Activated CD4-positive, alpha-beta T cell treated with anti-CD3 and anti-CD28 coated beads, Interleukin-2, amount 50 U/mL, for 48 hours (primary cell): ENCODE measurements at regions not wholly inside any gene's neighbourhood (a gene's known extent, or its start where the extent isn't known, plus 50 kb on each side); places are given as distances from the start of the nearest gene placed in this dataset.
"Not testable (repeated sequence)": the region's sequence is repeated elsewhere in the genome, so short reads cannot be mapped to it uniquely, and the experiment has no call there.

ENCODE experiments used
- DNase-seq, 2 experiments: peaks; one replicate each; pipeline ENCODE4 v3.0.0-alpha.2; 2020

GRCh38 chr3:31300456-31301443 is 232.0 kb upstream of the STT3B start:
- DNase-seq = no peak

DNA sequence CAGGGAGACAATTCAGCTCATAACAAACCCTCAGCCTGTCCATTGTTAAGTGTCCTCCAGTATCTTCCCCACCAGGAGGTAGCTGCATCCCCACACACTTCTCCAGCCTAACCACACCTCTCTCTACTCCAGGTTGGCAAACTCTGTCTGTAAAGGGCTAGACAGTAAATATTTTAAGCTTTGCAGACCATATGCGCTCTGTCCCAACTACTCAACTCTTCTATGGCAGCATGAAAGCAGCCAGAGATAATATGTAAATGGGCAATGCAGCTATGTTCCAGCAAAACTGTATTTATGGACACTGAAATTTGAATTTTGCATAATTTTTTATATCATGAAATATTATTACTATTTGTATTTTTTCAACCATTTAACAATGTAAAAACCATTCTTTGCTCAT is 230.4 kb upstream of the STT3B start:
- DNase-seq = no peak

DNA sequence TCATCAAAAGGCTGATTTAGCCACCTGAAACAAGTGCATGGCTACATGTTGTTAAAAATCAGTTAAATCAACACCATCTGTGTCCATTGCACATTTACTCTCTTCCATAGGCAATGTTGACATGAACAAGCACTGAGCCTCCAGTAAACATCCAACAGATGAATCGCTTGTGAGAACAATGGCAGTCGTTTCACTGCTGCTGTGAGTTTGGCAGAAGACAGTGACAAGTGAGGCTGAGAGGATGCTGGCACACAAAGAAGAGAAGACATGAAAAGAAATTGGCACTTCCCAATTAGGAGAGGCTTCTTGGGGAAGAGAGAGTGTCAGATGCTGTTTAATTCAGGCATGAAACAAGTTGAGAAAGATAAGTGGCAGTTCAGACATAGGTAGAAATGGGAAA is 227.4 kb upstream of the STT3B start:
- DNase-seq = no peak

DNA sequence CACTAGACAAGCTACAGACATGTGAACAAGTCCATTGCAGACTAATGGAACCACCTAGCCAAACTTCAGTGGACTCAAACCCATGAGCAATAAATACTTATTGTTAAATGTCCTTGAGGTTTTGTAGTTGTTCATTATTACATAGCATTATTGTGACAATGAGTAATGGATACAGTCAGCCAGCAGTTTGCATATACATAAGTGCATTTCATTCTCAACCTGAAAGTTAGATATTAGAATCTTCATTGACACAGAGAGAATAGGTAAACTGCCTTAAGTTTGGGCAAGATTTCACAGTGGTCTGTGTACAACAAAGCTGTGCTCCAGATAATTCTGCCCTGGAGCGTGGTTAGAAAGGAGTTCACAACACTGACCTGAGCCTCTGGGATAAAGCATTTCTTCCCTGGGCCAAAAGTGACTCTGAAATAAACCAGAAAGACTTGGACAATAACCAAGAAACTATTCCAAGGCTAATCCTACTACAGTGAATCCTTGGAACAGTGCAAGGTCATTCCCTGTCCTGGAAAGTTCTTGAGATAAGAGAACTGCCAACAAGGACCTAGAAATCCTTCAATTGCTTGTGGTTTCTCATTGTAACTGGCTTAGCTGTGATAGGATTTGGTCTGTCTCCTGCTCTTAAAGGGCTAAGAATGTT is 225.5 kb upstream of the STT3B start:
- DNase-seq = no peak

GRCh38 chr3:31311559-31311958 is 221.2 kb upstream of the STT3B start:
- no peak for DNase-seq

DNA sequence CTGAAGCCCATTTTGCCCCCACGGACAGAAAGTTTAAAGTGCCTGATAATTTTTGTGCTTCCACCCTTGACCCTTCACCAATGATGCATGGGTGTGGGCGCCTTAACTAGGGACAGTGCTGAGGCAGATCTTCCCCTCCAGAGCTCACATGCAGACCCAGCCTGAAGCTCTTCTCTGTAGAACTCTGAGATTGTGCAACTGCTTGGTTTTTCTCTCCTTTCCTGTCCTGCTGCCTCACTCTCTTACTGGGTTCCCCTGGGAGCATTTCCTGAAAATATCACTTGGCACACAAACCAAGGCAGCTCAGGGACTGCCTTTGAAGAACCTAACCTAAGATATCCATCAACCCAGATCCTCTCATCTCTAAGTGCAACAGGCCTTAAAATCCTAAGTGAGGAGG is 220.3 kb upstream of the STT3B start:
- DNase-seq = no peak

GRCh38 chr3:31314258-31314657 is 218.5 kb upstream of the STT3B start:
- DNase-seq = no peak

- no peak for DNase-seq
These were observed 213.4 kb upstream of the STT3B start for GRCh38 chr3:31319332-31319731.

DNA sequence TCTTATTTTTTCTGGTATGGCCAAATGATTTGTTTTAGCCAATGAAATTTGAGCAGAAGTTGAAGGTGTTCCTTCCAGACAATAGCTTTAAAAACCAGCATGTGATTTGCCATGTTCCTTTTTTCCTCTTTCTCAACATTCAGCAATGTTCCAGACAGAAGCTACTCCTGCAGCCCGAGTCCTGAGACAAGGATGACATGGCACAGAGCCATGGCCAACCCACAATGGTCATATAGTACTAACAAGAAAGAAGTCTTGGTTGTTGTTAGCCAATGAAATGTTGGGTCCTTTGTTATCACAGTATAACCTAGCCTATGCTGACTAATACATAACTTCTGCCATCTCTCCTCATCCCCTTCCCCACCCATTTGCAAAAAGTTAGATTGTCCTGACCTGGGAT is 211.1 kb upstream of the STT3B start:
- DNase-seq = no peak

GRCh38 chr3:31322460-31322859 is 210.3 kb upstream of the STT3B start:
- no peak for DNase-seq

DNA sequence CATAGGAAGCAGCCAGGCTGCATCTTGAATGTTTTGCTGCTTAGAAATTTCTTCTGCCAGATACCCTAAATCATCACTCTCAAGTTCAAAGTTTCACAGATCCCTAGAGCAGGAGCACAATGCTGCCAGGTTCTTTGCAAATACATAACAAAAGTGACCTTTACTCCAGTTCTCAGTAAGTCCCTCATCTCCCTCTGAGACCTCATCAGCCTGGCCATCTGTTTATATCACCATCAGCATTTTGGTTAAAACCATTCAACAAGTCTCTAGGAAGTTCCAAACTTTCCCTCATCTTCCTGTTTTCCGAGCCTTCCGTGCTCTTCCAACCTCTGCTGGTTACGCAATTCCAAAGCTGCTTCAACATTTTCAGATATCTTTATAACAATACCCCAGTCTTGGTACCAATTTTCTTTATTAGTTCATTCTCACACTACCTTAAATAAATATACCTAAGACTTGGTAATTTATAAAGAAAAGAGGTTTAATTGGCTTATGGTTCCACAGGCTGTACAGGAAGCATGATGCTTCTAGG is 204.8 kb upstream of the STT3B start:
- not testable (repeated sequence) for DNase-seq

DNA sequence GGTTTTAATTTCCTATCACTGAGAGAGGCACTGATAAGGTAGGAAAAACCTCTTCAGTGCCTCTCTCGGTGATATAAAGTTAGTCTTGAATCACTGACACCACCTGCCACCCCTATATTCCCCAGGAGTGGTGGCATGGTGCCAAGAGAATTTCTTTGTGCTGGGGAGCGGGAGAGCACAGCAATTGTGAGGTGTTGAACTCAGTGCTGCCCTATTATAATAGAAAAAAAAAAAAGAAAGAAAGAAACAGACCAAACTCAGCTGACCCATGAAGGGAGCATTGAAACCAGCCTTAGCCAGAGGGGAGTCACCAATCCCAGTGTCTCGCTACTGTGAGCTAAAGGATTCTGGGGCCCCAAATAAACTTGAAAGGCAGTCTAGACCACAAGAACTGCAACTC is 201.4 kb upstream of the STT3B start:
- DNase-seq = no peak

GRCh38 chr3:31341130-31341529 is 191.6 kb upstream of the STT3B start:
- DNase-seq = no peak

DNA sequence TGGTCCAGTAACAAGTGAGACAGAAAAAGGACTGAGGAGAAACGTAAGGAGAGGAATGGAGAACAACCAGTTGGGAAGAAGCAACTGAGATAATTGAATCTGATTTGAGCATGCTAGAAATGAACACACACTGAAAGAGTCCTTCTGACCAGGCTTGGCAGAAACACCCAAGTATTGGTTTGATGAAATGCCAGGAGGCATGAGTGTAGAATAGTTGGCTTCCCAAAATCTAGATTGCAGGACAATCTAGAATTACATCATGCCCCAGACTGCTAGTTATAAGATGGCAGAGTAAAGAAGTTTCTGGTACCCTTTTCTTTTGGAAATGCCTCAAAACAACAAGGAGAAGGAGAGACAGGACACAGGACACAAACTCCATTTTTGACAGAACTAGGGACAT is 189.7 kb upstream of the STT3B start:
- no peak for DNase-seq

GRCh38 chr3:31345581-31345980 is 187.1 kb upstream of the STT3B start:
- no peak for DNase-seq

DNA sequence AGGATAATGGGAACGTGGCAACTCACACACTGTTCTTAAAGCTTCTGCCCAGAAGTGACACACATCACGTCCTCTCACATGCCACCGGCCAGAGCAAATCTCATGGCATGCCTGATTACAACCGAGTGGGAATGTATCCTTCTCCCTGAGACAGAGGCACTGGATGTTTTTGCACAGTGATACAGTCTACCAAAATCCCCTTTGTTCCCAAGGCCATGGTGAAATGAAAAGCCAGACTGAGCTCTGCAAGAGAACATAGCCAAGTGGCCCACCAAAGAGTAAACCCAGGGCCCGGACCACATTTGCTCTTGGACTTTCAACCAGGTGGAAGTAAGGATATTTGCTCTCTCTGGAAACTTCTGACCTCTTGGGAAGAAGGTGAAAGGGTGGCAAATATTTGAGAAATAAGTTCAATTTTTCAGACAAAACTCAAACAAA is 186.2 kb upstream of the STT3B start:
- no peak for DNase-seq

- DNase-seq = no peak
These were observed 183.6 kb upstream of the STT3B start for GRCh38 chr3:31349001-31349748.

GRCh38 chr3:31350307-31350706 is 182.4 kb upstream of the STT3B start:
- DNase-seq = no peak

- no peak for DNase-seq
These were observed 180.4 kb upstream of the STT3B start for GRCh38 chr3:31352331-31352730.

- DNase-seq = no peak
These were observed 179.6 kb upstream of the STT3B start for GRCh38 chr3:31353166-31353565.

DNA sequence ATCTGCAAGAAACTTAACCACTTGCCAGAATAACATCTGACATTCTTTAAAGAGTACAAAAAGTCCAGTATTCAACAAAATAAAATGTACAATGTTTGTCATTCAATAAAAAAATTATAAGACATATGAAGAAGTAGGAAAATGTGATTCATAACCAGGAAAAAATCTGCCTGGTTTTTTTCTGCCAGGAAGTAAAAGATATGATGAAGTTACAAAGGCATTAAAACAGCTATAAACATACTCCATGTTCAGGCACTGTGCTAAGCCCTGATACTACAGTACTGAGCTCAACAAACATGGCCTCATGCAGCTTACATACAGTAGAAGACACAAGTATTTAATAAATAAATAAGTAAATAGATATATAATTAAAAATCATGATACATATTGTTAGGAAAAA is 178.4 kb upstream of the STT3B start:
- DNase-seq = no peak

GRCh38 chr3:31355807-31356206 is 176.9 kb upstream of the STT3B start:
- DNase-seq = no peak

DNA sequence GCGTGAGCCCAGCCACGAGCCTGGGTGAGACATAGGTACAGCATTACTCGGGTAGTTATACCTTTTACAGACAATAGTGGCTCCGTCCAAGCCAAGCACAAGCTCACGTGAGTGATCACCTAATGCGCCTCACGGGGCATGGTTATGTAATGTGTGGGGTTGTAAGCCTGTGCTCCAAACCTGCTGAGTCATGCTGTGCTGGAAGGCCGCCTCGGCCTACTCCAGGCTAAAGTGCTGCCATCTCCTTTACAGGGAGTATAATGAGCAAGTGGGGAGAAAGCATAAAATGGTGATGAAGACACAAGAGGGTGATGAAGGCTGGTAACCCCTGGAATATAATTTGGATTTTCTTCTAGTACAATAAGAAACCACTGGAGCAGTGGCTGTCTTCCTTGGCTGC is 175.8 kb upstream of the STT3B start:
- DNase-seq = no peak
